Tibial nerve (tissue), 4 donors: ENCODE measurements at regions not wholly inside any gene's neighbourhood (a gene's known extent, or its start where the extent isn't known, plus 50 kb on each side); places are given as distances from the start of the nearest gene placed in this dataset.

ENCODE experiments used
- DNase-seq, 2 donors: peaks; one replicate each; pipeline ENCODE4 v3.0.0-alpha.2; 2019; ENCODE audit warnings: low spot score in 2 of 2
- H3K27ac ChIP-seq, 4 donors: fragments of 200-600 bp; sonication (generic) in 3 of 4; one replicate each; pipeline ENCODE4 v1.5.1; 2017 to 2019; ENCODE audit warnings: mild to moderate bottlenecking in 1 of 4
- H3K27me3 ChIP-seq, 2 donors: fragments of 200-600 bp; sonication (generic) in 1 of 2; one replicate each; pipeline versions ENCODE4 v1.5.1 to v1.6.0; 2017 to 2019
- H3K36me3 ChIP-seq, 3 donors: fragments of 200-600 bp; sonication (generic); one replicate each; pipeline ENCODE4 v1.5.1; 2018 to 2019
- H3K4me1 ChIP-seq, 4 donors: fragments of 200-600 bp; sonication (generic) in 3 of 4; one replicate each; pipeline ENCODE4 v1.5.1; 2017 to 2019
- H3K4me3 ChIP-seq, 4 donors: fragments of 200-600 bp; sonication (generic) in 3 of 4; one replicate each; pipeline ENCODE4 v1.5.1; 2017 to 2019; ENCODE audit warnings: mild to moderate bottlenecking in 1 of 4, moderate library complexity in 1 of 4
- H3K9me3 ChIP-seq, 4 donors: fragments of 200-600 bp; sonication (generic) in 3 of 4; one replicate each; pipeline ENCODE4 v1.5.1; 2017 to 2019
- EP300 ChIP-seq, 2 donors: sonication (generic); formaldehyde crosslinking; IDR thresholded peaks; one replicate each; pipeline ENCODE4 v1.6.1; 2017; ENCODE audit warnings: antibody characterized with exemption in 2 of 2, mild to moderate bottlenecking in 1 of 2
- POLR2A ChIP-seq, 2 donors: fragments of 450-650 bp; IDR thresholded peaks; one replicate each; pipeline ENCODE4 v1.6.1; 2017; ENCODE audit warnings: antibody characterized with exemption in 2 of 2, mild to moderate bottlenecking in 2 of 2, moderate library complexity in 2 of 2
- WGBS, 2 donors: methylation state at CpG; one replicate each; pipeline ENCODE4 v1.1.5; 2018; 5-methylcytosine and 5-hydroxymethylcytosine counted together
- TF ChIP-seq, protein P1 (sequence below), 5 experiments: fragments of 200-600 bp in 3 of 5; fragments of 450-650 bp in 2 of 5; sonication (generic) in 3 of 5; IDR thresholded peaks; one replicate each; pipeline ENCODE4 v1.5.1; 2016 to 2019; ENCODE audit warnings: antibody characterized with exemption in 5 of 5, mild to moderate bottlenecking in 3 of 5, moderate library complexity in 2 of 5

DNA sequence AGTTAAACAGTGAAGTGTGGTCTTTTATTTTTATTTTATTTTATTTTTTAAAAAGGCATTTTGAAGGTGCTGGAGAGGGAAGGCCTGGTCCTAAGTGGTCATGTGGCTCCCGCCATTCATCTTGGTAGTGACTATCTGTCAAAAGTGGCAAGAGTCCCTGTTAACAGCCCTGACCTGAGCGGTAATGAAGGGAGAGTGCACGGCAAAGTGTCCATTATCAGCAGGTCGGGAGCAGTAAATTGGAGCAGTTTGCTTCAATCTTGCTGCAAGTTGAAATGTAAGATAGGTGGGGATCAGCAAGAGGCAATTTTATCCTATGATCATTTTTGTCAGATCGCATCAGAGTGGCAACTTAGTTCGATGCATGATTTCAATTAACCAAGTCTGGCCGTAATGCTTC is 227.4 kb upstream of the SP4 start:
- Histone ChIP-seq H3K27me3 (no peaks in the 10 kb centered on the region), H3K4me3 (no peak overlapping the region), H3K36me3 (no peaks in the 10 kb centered on the region), H3K27ac (no peak overlapping the region), H3K4me1 (no peaks in the 10 kb centered on the region), H3K9me3 (no peaks in the 10 kb centered on the region)
- no peak for DNase-seq
- 62% methylated on average over 7 of the region's 7 CpGs for WGBS, 2 donors
- TF ChIP-seq EP300 (IDR thresholded peaks at IDR 0.05) (no peak), POLR2A (IDR thresholded peaks at IDR 0.05) (no peak)
- TF ChIP-seq, protein P1, sequence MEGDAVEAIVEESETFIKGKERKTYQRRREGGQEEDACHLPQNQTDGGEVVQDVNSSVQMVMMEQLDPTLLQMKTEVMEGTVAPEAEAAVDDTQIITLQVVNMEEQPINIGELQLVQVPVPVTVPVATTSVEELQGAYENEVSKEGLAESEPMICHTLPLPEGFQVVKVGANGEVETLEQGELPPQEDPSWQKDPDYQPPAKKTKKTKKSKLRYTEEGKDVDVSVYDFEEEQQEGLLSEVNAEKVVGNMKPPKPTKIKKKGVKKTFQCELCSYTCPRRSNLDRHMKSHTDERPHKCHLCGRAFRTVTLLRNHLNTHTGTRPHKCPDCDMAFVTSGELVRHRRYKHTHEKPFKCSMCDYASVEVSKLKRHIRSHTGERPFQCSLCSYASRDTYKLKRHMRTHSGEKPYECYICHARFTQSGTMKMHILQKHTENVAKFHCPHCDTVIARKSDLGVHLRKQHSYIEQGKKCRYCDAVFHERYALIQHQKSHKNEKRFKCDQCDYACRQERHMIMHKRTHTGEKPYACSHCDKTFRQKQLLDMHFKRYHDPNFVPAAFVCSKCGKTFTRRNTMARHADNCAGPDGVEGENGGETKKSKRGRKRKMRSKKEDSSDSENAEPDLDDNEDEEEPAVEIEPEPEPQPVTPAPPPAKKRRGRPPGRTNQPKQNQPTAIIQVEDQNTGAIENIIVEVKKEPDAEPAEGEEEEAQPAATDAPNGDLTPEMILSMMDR (IDR thresholded peaks at IDR 0.05), result no peak

DNA sequence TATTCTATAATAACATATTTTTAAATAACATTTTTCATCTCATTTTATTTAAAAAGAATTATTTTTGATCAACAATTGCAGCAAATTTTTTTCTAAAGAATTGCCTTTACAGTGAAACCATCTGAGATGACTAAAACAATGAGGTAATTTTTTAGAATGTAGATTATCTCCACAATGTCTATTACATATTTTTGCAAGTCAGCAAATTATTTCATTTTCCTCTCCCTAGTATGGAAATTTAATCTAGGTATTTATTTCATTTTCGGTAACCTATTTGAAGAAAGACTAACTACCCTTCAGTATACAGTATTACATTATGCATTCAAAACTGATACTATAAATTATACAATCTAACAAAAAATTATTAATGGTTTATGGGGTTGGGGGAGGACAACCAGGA is 213.2 kb upstream of the SP4 start:
- Histone ChIP-seq H3K27ac (no peak overlapping the region), H3K9me3 (no peaks in the 10 kb centered on the region), H3K27me3 (no peaks in the 10 kb centered on the region)

DNA sequence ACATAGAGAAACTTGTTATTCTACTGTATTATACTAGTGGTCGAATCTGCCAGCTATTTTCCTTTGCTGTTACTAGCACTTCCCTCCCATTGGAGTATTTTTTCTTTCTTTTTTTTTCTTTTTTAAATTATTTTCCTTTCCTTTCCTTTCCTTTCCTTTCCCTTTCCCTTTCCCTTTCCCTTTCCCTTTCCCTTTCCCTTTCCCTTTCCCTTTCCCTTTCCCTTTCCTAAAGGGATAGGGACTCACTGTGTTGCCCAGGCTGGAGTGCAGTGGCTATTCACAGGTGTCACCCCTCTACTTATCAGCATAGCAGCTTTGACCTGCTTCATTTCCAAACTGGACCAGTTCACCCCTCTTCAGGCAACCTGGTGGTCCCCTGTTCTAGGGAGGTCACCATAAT is 212.6 kb upstream of the SP4 start:
- Histone ChIP-seq H3K4me3 (no peak overlapping the region), H3K36me3 (no peaks in the 10 kb centered on the region), H3K27ac (no peak overlapping the region), H3K4me1 (no peaks in the 10 kb centered on the region), H3K9me3 (no peaks in the 10 kb centered on the region), H3K27me3 (no peaks in the 10 kb centered on the region)
- TF ChIP-seq, protein P1 (IDR thresholded peaks at IDR 0.05), result no peak
- TF ChIP-seq POLR2A (IDR thresholded peaks at IDR 0.05) (no peak), EP300 (IDR thresholded peaks at IDR 0.05) (no peak)
- DNase-seq, result no peak
- 91 to 98% methylated on average over 1 of the region's 1 CpG for WGBS, 2 donors

More for the DNA sequence above, 213.2 kb upstream of the SP4 start:
- no peaks in the 10 kb centered on the region for H3K36me3 ChIP-seq
- H3K4me3 ChIP-seq, result no peak overlapping the region
- DNase-seq, result no peak
- 51 to 82% methylated on average over 1 of the region's 1 CpG for WGBS, 2 donors
- TF ChIP-seq, protein P1 (IDR thresholded peaks at IDR 0.05), result no peak
- TF ChIP-seq EP300 (IDR thresholded peaks at IDR 0.05) (no peak), POLR2A (IDR thresholded peaks at IDR 0.05) (no peak)
- no peaks in the 10 kb centered on the region for H3K4me1 ChIP-seq

DNA sequence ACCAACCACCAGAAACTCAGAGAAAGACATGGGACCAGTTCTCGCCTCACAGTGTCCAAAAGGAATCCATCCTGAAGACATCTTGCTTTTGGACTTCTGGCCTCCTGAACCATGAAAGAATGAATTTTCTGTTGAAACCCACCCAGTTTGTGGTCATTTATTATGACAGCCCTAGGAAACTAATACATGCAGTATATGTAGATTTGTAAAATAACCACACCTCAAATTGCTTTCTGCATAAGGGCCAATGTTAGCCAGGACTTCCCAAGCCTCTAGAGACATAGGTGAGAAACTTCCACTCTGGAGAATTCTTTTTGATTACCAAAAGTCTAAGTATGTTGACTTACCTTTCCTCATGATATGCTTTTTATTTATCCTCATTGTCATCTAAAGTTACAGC is 210.5 kb upstream of the SP4 start:
- Histone ChIP-seq H3K4me1 (no peaks in the 10 kb centered on the region), H3K36me3 (no peaks in the 10 kb centered on the region), H3K27ac (no peak overlapping the region), H3K4me3 (no peak overlapping the region), H3K9me3 (no peaks in the 10 kb centered on the region), H3K27me3 (no peaks in the 10 kb centered on the region)
- DNase-seq, result no peak
- no peak for TF ChIP-seq POLR2A (IDR thresholded peaks at IDR 0.05)
- TF ChIP-seq, protein P1 (IDR thresholded peaks at IDR 0.05), result no peak
- WGBS, 2 donors, result 30 to 96% methylated on average over 1 of the region's 1 CpG

DNA sequence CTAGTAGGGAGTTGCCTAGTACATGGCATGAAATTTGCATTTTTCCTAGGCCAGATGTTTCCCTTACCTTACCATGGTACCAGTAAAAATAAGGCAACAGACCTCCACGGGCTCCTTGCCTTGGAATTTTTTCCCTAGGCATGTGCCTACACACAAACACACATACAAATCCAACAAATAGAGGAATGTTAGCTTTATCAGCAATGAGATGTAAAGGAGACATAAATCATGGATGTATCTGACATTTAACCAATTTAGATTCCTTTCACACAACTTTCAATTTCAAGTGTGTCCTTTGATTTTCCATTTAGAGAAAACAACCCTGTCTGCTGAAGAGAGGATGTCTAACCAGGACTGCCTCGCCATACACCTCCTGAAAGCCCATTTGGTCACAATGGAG is 209.7 kb upstream of the SP4 start:
- H3K9me3 ChIP-seq, result no peaks in the 10 kb centered on the region
- no peak overlapping the region for H3K27ac ChIP-seq
- 63 to 77% methylated on average over 2 of the region's 2 CpGs for WGBS, 2 donors
- no peaks in the 10 kb centered on the region for H3K4me1 ChIP-seq
- H3K27me3 ChIP-seq, result no peaks in the 10 kb centered on the region
- TF ChIP-seq EP300 (IDR thresholded peaks at IDR 0.05) (no peak), POLR2A (IDR thresholded peaks at IDR 0.05) (no peak)
- TF ChIP-seq, protein P1 (IDR thresholded peaks at IDR 0.05), result no peak
- H3K36me3 ChIP-seq, result no peaks in the 10 kb centered on the region
- DNase-seq, result no peak
- no peak overlapping the region for H3K4me3 ChIP-seq
